HFFc6 (cell line): ENCODE measurements at regions not wholly inside any gene's neighbourhood (a gene's known extent, or its start where the extent isn't known, plus 50 kb on each side); places are given as distances from the start of the nearest gene placed in this dataset.

Experiments used
- DNase-seq: peaks from one replicate; pipeline ENCODE4 v3.0.0-alpha.2; 2018
- H3K27ac Mint-ChIP-seq: 2 replicates; pipeline ENCODE4 v1.8.0; 2020; ENCODE audit warnings: mild to moderate bottlenecking, mixed read lengths
- H3K27me3 Mint-ChIP-seq: 2 replicates; pipeline ENCODE4 v1.8.0; 2021; ENCODE audit warnings: mild to moderate bottlenecking, moderate library complexity, mixed read lengths; ENCODE audit not compliant: insufficient read depth
- H3K36me3 Mint-ChIP-seq: 2 replicates; pipeline ENCODE4 v1.8.0; 2021; ENCODE audit warnings: low read depth, mixed read lengths
- H3K4me1 Mint-ChIP-seq: 2 replicates; pipeline ENCODE4 v1.8.0; 2020; ENCODE audit warnings: low read depth, mixed read lengths
- H3K4me3 Mint-ChIP-seq: 2 replicates; pipeline ENCODE4 v1.8.0; 2020; ENCODE audit warnings: mild to moderate bottlenecking, moderate library complexity, mixed read lengths
- H3K9me3 Mint-ChIP-seq: 2 replicates; pipeline ENCODE4 v1.8.0; 2020; ENCODE audit warnings: mild to moderate bottlenecking, mixed read lengths
- CTCF ChIP-seq: fragments of 200-600 bp; sonication (generic); IDR thresholded peaks from 2 replicates; pipeline ENCODE4 v1.5.0; 2021; ENCODE audit warnings: antibody characterized with exemption, mild to moderate bottlenecking

GRCh38 chr2:195307751-195308150 is 349.3 kb upstream of the SLC39A10 start:
- H3K27ac Mint-ChIP-seq: no peak overlapping the region
- no peaks in the 10 kb centered on the region; the same call in 1 of the 2 replicates for H3K27me3 Mint-ChIP-seq

GRCh38 chr2:195304310-195304709 is 352.7 kb upstream of the SLC39A10 start:
- no peak overlapping the region for H3K27ac Mint-ChIP-seq
- no peaks in the 10 kb centered on the region for H3K9me3 Mint-ChIP-seq
- TF ChIP-seq CTCF: peak; percentile 26; the same call in 1 of the 2 replicates
- H3K4me1 Mint-ChIP-seq: no peaks in the 10 kb centered on the region
- DNase-seq: no peak
- H3K4me3 Mint-ChIP-seq: no peak overlapping the region
- no peaks in the 10 kb centered on the region for H3K36me3 Mint-ChIP-seq
- no peaks in the 10 kb centered on the region; the same call in 1 of the 2 replicates for H3K27me3 Mint-ChIP-seq

More at GRCh38 chr2:195307751-195308150, 349.3 kb upstream of the SLC39A10 start:
- H3K4me3 Mint-ChIP-seq: no peak overlapping the region
- H3K4me1 Mint-ChIP-seq: no peaks in the 10 kb centered on the region
- H3K36me3 Mint-ChIP-seq: no peaks in the 10 kb centered on the region
- no peak for DNase-seq
- TF ChIP-seq CTCF: no peak
- no peaks in the 10 kb centered on the region for H3K9me3 Mint-ChIP-seq

- no peak for TF ChIP-seq CTCF
- Mint-ChIP-seq H3K27ac (no peak overlapping the region), H3K27me3 (peaks cover 2% of the 10 kb centered on the region; the same call in 1 of the 2 replicates), H3K4me1 (no peaks in the 10 kb centered on the region), H3K4me3 (no peak overlapping the region), H3K36me3 (no peaks in the 10 kb centered on the region), H3K9me3 (no peaks in the 10 kb centered on the region)
- no peak for DNase-seq
Measured at GRCh38 chr2:195300631-195301030, 356.4 kb upstream of the SLC39A10 start.

GRCh38 chr2:195299600-195299999 is 357.4 kb upstream of the SLC39A10 start:
- H3K4me3 Mint-ChIP-seq: no peak overlapping the region
- no peaks in the 10 kb centered on the region for H3K9me3 Mint-ChIP-seq
- H3K27me3 Mint-ChIP-seq: peaks cover 2% of the 10 kb centered on the region; the same call in 1 of the 2 replicates
- H3K4me1 Mint-ChIP-seq: no peaks in the 10 kb centered on the region
- no peak overlapping the region for H3K27ac Mint-ChIP-seq
- TF ChIP-seq CTCF: no peak
- no peaks in the 10 kb centered on the region for H3K36me3 Mint-ChIP-seq
- no peak for DNase-seq

- Mint-ChIP-seq H3K36me3 (no peaks in the 10 kb centered on the region), H3K9me3 (no peaks in the 10 kb centered on the region), H3K4me3 (no peak overlapping the region), H3K4me1 (no peaks in the 10 kb centered on the region), H3K27ac (no peak overlapping the region), H3K27me3 (peaks cover 2% of the 10 kb centered on the region; the same call in 1 of the 2 replicates)
- TF ChIP-seq CTCF: no peak
- no peak for DNase-seq
Measured at GRCh38 chr2:195296490-195296889, 360.5 kb upstream of the SLC39A10 start.

DNA sequence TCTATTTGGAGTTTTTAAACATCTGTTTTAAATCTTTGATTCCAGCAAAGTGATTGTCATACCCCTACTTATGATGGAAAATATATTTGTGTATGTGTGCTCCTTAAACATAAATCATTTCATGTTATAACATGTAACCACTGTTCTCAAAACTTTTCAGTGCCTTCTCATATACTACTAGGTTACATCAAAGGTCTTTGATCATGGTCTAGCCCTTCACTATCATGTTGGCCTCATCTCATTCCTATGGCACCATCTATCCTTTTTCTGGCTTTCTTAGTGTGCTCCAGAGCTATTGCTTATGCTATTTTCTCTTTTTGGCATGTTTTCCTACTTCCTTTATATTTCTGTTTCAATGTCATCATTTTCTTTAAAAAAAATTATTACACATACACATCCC is 367.9 kb upstream of the SLC39A10 start:
- no peak for TF ChIP-seq CTCF
- Mint-ChIP-seq H3K27ac (no peak overlapping the region), H3K27me3 (no peaks in the 10 kb centered on the region), H3K4me1 (no peaks in the 10 kb centered on the region), H3K36me3 (no peaks in the 10 kb centered on the region), H3K9me3 (no peaks in the 10 kb centered on the region), H3K4me3 (no peak overlapping the region)
- DNase-seq: no peak
